ENCODE measurements at regions not wholly inside any gene's neighbourhood (a gene's known extent, or its start where the extent isn't known, plus 50 kb on each side); places are given as distances from the start of the nearest gene placed in this dataset.
"Not testable (repeated sequence)": the region's sequence is repeated elsewhere in the genome, so short reads cannot be mapped to it uniquely, and the experiment has no call there.

- no peak for DNase-seq
Observed at GRCh38 chr18:73381016-73381698, 513.4 kb upstream of the NETO1 start.

GRCh38 chr18:73366713-73367112 is 498.9 kb upstream of the NETO1 start:
- DNase-seq: no peak

- DNase-seq: no peak
Observed at GRCh38 chr18:73365018-73365417, 497.2 kb upstream of the NETO1 start.

- no peak for DNase-seq
Observed at GRCh38 chr18:73355121-73355520, 487.3 kb upstream of the NETO1 start.

DNA sequence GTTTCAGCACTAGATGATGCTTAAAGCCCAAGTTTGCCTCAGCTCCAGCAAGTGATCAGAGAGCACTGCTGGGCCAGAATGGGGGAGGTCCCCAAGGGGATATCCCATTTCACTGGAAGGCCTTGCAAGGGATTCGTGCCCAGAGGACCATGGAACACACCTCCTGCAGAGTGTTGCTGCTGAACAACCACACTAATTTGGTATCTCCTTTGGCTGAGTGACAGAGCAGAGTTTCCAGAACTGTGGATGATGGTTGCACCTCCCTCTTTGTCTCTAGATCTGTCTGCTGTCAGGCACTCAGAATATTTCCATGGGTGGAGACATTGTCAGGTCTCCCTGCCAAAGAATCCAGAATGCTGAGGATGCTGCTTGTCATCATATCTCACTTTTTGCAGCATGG is 484.8 kb upstream of the NETO1 start:
- DNase-seq: no peak

- no peak for DNase-seq
Observed at GRCh38 chr18:73340135-73340977, 472.6 kb upstream of the NETO1 start.

DNA sequence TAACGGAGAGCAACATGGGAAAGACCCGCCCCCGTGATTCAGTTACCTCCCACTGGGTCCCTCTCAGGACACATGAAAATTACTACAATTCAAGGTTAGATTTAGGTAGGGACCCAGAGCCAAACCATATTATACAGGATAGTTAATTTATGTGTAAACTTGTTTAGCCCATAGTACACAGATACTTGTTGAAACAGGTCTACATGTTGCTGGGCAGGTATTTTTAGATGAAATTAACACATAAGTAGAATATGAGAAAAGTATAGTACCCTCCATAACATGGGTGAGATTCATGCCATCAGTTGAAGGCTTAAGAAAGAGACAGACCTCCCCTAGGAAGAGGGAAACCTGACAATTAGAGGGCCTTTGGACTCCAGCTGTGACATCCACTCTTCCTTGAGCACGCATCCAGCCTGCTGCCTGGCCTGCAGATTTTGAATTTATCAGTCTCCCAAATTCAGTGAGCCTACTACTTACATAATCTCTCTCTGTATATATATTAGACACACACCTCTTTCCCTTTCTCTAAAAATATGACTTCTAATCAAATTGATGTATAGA is 463.5 kb upstream of the NETO1 start:
- DNase-seq: no peak

- DNase-seq: not testable (repeated sequence)
Observed at GRCh38 chr18:73330106-73330505, 462.3 kb upstream of the NETO1 start.

DNA sequence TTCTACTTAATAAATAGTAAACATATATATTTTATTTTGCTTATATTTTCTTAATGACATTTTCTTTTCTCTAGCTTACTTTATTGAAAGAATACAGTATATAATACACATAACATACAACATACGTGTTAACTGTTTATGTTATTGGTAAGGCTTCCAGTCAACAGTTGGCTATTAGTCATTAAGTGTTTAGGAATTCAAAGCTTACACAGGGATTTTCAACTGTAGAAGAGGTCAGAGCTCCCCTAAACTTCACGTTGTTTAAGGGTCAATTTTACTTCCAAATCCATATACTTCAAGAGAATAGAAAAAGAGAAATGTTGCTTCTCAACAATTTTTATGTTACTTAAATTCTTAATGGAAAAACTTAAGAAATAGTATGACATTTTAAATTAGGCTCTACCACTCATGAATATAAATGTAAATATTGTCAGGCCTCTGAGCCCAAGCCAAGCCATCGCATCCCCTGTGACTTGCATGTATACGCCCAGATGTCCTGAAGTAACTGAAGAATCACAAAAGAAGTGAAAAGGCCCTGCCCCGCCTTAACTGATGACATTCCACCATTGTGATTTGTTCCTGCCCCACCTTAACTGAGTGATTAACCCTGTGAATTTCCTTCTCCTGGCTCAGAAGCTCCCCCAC is 456.5 kb upstream of the NETO1 start:
- DNase-seq: not testable (repeated sequence)

DNA sequence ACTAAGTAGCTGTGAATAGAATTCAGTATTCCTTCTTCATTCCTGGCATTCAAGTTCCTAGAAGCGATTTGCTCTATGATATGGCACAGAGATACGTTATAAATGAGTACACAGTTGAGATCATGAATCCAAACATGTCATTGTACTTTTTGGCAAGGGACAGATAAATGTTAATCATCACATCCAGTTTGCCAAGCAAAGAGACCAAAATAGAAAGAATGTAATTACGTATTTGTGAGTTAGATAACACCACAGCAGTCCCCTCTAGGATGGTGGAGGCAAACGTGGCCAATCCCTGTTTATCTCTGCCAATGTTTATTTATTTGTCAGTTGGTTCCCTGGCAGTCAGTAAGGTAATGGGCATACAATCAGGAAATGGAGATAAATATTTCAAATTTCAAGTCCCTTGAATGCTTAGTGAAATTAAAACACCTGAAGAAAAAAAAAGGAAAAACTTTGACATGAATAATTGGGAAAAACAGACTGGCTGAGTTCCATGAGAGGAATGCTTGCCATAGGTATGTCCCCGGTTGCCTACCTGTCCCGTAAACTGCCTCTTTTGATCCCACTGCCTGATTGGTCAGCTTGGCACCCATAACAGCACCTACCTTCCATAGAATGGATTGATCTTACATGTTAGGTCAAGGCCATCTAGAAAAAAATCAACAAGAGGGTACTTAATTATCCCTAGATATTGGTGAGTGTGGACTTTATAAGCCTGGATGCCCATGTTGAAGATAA is 451.1 kb upstream of the NETO1 start:
- DNase-seq: no peak

DNA sequence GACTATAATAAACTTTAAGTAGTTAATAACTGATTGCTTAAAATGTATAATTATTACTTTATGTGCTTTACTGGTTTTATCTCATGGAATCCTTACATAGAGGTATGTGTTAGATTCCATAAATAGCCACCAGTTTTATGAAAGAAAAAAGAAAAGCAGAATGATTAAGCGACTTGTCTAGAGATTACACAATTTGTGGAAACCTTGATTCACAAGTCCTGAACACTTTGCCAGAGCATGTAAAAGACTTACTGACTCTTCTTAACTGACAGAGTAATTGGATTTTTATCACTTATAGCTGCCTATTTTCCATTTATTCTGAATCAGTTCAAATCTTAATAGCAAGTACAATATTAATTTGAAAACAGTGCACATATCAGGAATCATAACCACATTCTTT is 448.7 kb upstream of the NETO1 start:
- DNase-seq: no peak

GRCh38 chr18:73315381-73315780 is 447.6 kb upstream of the NETO1 start:
- DNase-seq: no peak

GRCh38 chr18:73313476-73313875 is 445.7 kb upstream of the NETO1 start:
- DNase-seq: no peak

DNA sequence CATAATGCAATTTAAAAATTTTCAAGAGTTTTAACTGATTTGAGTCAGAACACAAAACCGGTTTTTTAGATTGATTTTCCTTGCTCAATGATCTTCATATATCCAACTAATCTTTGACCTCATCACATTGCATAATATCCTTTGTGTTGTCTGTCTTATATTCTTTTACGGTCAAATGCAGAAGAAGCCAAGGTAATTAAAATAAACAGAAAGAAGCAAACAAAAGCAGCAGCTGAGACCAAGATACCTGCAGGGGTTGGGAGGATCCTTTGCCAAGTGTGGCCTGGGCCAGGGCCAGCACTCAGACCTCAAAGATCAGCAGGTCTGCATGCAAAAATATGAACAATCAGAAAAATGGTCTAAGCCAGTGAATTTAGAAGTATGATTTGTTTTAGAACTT is 428.9 kb upstream of the NETO1 start:
- no peak for DNase-seq

- no peak for DNase-seq
Observed at GRCh38 chr18:73292156-73292555, 424.4 kb upstream of the NETO1 start.

DNA sequence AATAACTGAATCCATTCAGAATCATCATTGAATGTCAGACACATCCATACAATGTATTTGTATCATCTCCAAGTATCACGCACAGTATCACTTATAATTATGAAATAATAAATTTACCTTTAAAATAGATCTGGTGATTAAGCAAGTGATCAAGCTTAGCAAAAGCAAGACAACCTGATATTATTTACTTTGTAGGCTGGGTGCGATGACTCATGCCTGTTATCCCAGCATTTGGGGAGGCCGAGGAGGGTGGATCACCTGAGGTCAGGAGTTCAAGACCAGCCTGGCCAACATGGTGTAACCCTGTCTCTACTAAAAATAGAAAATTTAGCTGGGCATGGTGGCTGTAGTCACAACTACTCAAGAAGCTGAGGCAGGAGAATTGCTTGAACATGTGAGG is 421.0 kb upstream of the NETO1 start:
- no peak for DNase-seq

DNA sequence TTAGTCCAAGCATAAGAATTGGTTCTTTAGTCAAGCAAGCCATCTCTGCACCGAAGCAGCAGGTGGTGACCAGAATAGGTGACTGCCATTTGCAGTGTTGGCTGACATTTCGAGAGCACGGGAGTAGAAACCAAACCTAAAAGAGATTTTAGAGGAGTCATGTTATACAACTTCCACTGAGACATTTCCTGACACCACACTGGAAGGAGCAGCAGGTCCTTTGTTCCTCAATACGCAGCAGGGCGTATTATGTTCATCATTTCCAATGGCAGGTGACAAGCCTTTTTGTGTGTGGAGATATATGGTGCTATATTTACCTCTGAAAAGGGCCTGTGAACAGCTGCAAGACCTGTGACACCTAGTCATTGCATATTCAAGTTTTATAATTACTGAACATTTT is 418.8 kb upstream of the NETO1 start:
- DNase-seq: no peak

DNA sequence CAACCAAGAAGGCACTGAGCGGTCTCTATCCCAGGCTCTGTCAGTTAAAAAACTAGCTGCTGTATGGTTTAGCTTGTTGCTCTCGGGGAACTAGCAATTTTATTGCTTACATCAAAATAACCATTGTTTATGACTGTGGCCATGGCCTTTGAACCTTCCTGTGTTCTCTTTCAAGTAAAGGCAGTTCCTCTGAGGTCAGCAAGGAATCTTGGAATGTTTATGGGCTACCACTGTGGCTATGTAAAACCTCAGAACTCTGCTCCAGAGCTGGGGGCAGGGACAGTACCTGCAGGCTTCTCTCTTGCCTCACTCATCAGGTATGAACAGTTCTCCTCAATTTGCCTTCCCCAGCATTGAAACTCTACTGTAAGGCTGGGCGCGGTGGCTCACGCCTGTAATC is 416.0 kb upstream of the NETO1 start:
- DNase-seq: no peak

GRCh38 chr18:73283032-73283431 is 415.2 kb upstream of the NETO1 start:
- no peak for DNase-seq

DNA sequence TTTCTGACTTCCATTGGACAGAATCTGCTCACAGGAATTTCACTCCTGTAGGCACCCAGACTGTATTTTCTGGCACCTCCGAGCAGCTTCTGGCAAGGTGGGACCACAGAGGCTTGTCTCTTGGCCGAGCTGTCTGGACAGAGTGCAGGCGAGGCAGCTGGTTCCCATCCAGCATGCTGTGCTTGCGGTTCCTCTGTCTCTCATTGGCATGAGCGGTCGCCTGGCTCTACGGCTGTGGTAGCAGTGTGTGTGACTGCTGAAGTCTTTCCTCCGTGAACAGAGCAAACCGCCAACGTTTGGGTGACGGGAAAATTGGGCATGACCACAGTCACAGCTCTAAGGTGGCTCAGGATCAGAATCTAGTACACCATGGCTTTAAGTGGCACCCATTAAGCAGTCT is 411.7 kb upstream of the NETO1 start:
- no peak for DNase-seq

DNA sequence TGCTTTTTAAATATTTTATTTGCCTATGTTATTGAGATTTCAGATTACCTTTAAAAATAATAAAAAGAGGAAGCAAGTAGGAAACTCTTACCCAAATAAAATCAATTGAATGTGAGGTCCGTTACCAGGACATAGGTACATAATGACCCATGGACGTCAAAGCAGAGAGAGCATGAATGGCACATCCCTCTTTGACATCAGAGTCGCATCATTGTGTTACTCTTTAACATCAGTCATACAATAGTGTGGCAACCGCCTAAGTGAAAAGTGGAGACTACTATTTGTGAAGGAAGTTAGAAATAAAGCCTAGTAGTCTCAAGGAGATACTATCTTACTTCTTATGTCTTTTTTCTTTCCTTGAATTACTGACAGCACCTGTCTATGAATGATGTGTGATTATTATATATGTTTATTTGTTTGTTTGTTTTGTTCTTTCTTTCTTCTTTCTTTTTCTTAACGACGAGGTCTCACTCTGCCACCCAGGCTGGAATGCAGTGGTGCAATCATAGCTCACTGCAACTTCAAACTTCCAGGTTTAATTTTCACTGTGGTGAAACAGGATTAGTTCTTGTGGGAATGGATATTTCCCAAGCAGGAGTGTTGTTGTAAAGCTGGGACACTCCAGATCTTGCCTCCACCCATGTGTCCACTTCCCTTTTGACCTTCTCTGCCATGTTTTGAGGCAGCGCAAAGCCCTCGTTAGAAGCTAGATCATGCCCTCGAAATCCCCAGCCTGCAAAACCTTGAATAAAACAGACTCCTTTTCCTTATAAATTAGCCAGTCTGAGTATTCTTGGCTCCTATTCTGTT is 407.2 kb upstream of the NETO1 start:
- DNase-seq: no peak

All from activated naive CD4-positive, alpha-beta T cell treated with Interleukin-2 at 50 U/mL for 16 hours (primary cell).